ENCODE measurements at regions not wholly inside any gene's neighbourhood (a gene's known extent, or its start where the extent isn't known, plus 50 kb on each side); places are given as distances from the start of the nearest gene placed in this dataset.
"Not testable (repeated sequence)": the region's sequence is repeated elsewhere in the genome, so short reads cannot be mapped to it uniquely, and the experiment has no call there.

- H4K5ac ChIP-seq (ENCODE audit: insufficient read length, low read depth, low read length); H3T11ph ChIP-seq (ENCODE audit: low read length); H2BK15ac ChIP-seq (ENCODE audit: low read depth, low read length); H2BK5ac ChIP-seq (ENCODE audit: insufficient read length, low read length); H2AFZ ChIP-seq (ENCODE audit: low read length); H3K18ac ChIP-seq (ENCODE audit: insufficient read length, low read depth, low read length); H3K4me3 Mint-ChIP-seq; H3K27me3 Mint-ChIP-seq (ENCODE audit: low read depth); H3K14ac ChIP-seq (ENCODE audit: insufficient read depth, low read length); H3K36me3 Mint-ChIP-seq (ENCODE audit: insufficient read depth in 1 of 3, low read depth in 3 of 3); H4K8ac ChIP-seq (replicated peaks; ENCODE audit: insufficient read length, low read depth, low read length); H4K91ac ChIP-seq (ENCODE audit: insufficient read length, low read depth, low read length); H3K56ac ChIP-seq (ENCODE audit: insufficient read length, low read depth, low read length); H3K23ac ChIP-seq (ENCODE audit: insufficient read length, low read depth, low read length); H3K9me3 ChIP-seq (ENCODE audit: control insufficient read depth, low read depth, low read length); H3K79me1 ChIP-seq (ENCODE audit: insufficient read depth, low read depth, low read length, poor library complexity, severe bottlenecking); H3K27me3 ChIP-seq (ENCODE audit: insufficient read depth, low read length); H3K4me1 Mint-ChIP-seq; H3K27ac Mint-ChIP-seq; H3K4ac ChIP-seq (ENCODE audit: low read depth, low read length); H3K79me2 ChIP-seq (ENCODE audit: insufficient read depth, low read length); DNase-seq; H3K4me1 ChIP-seq (ENCODE audit: insufficient read depth, low read length); H2BK12ac ChIP-seq (ENCODE audit: insufficient read length, low read depth, low read length); H2BK120ac ChIP-seq (ENCODE audit: low read depth, low read length, poor library complexity, severe bottlenecking); H3K27ac ChIP-seq (ENCODE audit: insufficient read length, low read depth, low read length); H4K20me1 ChIP-seq (ENCODE audit: control insufficient read depth, insufficient read depth, insufficient read length); H3K9me3 Mint-ChIP-seq; H3K4me2 ChIP-seq (ENCODE audit: insufficient read depth, insufficient read length, low read length); H2AK5ac ChIP-seq (ENCODE audit: insufficient read length, low read length); H3K9ac ChIP-seq (ENCODE audit: extremely low read depth, insufficient read length, low read length); H2BK20ac ChIP-seq (ENCODE audit: low read depth, low read length, poor library complexity, severe bottlenecking); H3K23me2 ChIP-seq (ENCODE audit: insufficient read length, low read depth, low read length, poor library complexity, severe bottlenecking): not testable (repeated sequence)
- no CpG with 5 or more reads among the region's 3 CpGs for WGBS (ENCODE audit: extremely low coverage, insufficient read length, low lambda C conversion rate)
These were observed 193.0 kb downstream of the BCL2L11 start for GRCh38 chr2:111313711-111314110.

DNA sequence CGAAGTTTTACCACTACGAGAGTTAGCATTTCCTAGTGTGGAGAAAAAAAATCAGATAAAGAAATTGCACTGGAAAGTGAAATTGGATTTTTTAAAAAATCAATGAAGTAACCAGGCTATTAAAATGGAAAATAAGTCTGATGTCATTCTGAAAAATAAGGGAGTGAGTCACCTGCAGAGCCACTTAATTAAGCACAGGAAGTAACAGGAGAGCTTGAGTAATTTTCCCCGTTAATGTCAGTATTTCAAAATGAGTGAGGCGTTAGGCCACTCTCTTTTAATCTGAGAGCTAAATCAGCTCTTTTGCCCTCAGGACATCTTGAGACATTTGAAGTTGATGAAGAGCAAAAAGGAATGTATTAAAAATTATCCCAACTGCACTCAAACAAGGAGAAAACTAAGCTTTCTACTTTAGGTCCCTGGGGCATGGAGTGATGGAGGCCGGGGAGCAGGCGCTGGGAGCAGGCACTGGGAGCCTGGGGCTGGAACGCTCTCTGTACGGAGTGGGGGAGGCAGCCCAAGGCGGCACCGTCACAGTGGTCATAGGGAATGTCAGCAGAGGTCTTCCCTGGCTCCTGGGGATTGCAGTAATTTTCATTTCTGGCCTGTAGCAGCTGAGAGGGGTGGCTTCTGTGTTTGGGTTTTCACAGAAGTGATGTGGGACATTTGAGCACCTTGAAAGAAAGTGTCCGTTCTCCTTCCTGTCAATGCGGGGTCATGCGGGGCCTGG is 194.6 kb downstream of the BCL2L11 start:
- not testable (repeated sequence) for H3K23ac ChIP-seq (ENCODE audit: insufficient read length, low read depth, low read length); H2BK20ac ChIP-seq (ENCODE audit: low read depth, low read length, poor library complexity, severe bottlenecking); H3K4me2 ChIP-seq (ENCODE audit: insufficient read depth, insufficient read length, low read length); H2BK12ac ChIP-seq (ENCODE audit: insufficient read length, low read depth, low read length); H2BK120ac ChIP-seq (ENCODE audit: low read depth, low read length, poor library complexity, severe bottlenecking); H3K9ac ChIP-seq (ENCODE audit: extremely low read depth, insufficient read length, low read length); H3K4ac ChIP-seq (ENCODE audit: low read depth, low read length); H2AFZ ChIP-seq (ENCODE audit: low read length); H4K91ac ChIP-seq (ENCODE audit: insufficient read length, low read depth, low read length); H3K56ac ChIP-seq (ENCODE audit: insufficient read length, low read depth, low read length); H3T11ph ChIP-seq (ENCODE audit: low read length); H3K18ac ChIP-seq (ENCODE audit: insufficient read length, low read depth, low read length); H3K23me2 ChIP-seq (ENCODE audit: insufficient read length, low read depth, low read length, poor library complexity, severe bottlenecking); H3K27ac Mint-ChIP-seq; H4K8ac ChIP-seq (replicated peaks; ENCODE audit: insufficient read length, low read depth, low read length); H3K27me3 ChIP-seq (ENCODE audit: insufficient read depth, low read length); H3K4me1 ChIP-seq (ENCODE audit: insufficient read depth, low read length); H2BK5ac ChIP-seq (ENCODE audit: insufficient read length, low read length); H3K27ac ChIP-seq (ENCODE audit: insufficient read length, low read depth, low read length); H3K27me3 Mint-ChIP-seq (ENCODE audit: low read depth); H4K20me1 ChIP-seq (ENCODE audit: control insufficient read depth, insufficient read depth, insufficient read length); H2AK5ac ChIP-seq (ENCODE audit: insufficient read length, low read length); H2BK15ac ChIP-seq (ENCODE audit: low read depth, low read length); H4K5ac ChIP-seq (ENCODE audit: insufficient read length, low read depth, low read length); H3K4me3 Mint-ChIP-seq; H3K79me2 ChIP-seq (ENCODE audit: insufficient read depth, low read length); H3K36me3 Mint-ChIP-seq (ENCODE audit: insufficient read depth in 1 of 3, low read depth in 3 of 3); H3K79me1 ChIP-seq (ENCODE audit: insufficient read depth, low read depth, low read length, poor library complexity, severe bottlenecking); DNase-seq; H3K4me1 Mint-ChIP-seq; H3K9me3 Mint-ChIP-seq; H3K14ac ChIP-seq (ENCODE audit: insufficient read depth, low read length); H3K9me3 ChIP-seq (ENCODE audit: control insufficient read depth, low read depth, low read length)
- no CpG with 5 or more reads among the region's 13 CpGs for WGBS (ENCODE audit: extremely low coverage, insufficient read length, low lambda C conversion rate)

Data from H9 (cell line).